ENCODE measurements at regions not wholly inside any gene's neighbourhood (a gene's known extent, or its start where the extent isn't known, plus 50 kb on each side); places are given as distances from the start of the nearest gene placed in this dataset.
"Not testable (repeated sequence)": the region's sequence is repeated elsewhere in the genome, so short reads cannot be mapped to it uniquely, and the experiment has no call there.

- Histone ChIP-seq H3K4me3 (ENCODE audit: low read depth, low read length) (no peak overlapping the region), H3K9me3 (ENCODE audit: control insufficient read depth, insufficient read depth, low read length) (no peaks in the 10 kb centered on the region), H3K4me1 (ENCODE audit: control insufficient read depth, insufficient read depth, low read length) (no peaks in the 10 kb centered on the region), H3K36me3 (ENCODE audit: control insufficient read depth, insufficient read depth, low read length) (no peaks in the 10 kb centered on the region), H3K27ac (ENCODE audit: low read depth, low read length) (no peak overlapping the region), H3K27me3 (ENCODE audit: control insufficient read depth, insufficient read depth, low read length) (no peaks in the 10 kb centered on the region)
- peak in 1 of 6 donors; percentile 79 for DNase-seq (ENCODE audit: low read depth in 4 of 6, low spot score in 6 of 6)
- WGBS (ENCODE audit: insufficient coverage) = no CpG with 5 or more reads among the region's 5 CpGs
These were observed 256.6 kb upstream of the IL12B start for GRCh38 chr5:159586921-159587320.

DNA sequence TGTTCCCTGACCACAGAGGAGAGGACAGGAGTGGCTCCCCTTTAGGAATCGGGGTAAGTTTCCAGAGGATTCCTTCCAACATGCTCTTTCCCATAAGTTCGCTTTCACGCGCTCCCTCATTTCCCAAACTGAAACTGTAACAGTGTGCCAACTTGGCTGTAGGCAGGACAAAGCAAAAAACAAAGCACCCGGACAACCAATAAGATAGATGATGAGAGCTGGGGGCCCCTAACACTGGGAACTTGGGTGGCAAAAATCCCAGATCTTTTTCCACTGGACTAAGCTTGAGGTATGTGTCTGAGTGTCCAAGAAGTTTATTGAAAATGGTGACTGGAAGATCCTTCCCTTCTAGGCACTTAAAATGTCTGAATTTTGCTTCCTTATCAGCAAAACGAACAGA lies 258.7 kb upstream of the IL12B start:
- Histone ChIP-seq H3K4me3 (ENCODE audit: low read depth, low read length) (no peak overlapping the region), H3K27ac (ENCODE audit: low read depth, low read length) (no peak overlapping the region), H3K4me1 (ENCODE audit: control insufficient read depth, insufficient read depth, low read length) (no peaks in the 10 kb centered on the region), H3K36me3 (ENCODE audit: control insufficient read depth, insufficient read depth, low read length) (no peaks in the 10 kb centered on the region), H3K27me3 (ENCODE audit: control insufficient read depth, insufficient read depth, low read length) (no peaks in the 10 kb centered on the region), H3K9me3 (ENCODE audit: control insufficient read depth, insufficient read depth, low read length) (no peaks in the 10 kb centered on the region)
- DNase-seq (ENCODE audit: low read depth in 4 of 6, low spot score in 6 of 6) = peak in 4 of 6 donors; percentile 20 to 61 (median 33)
- WGBS (ENCODE audit: insufficient coverage) = 58% methylated on average over 2 of the region's 6 CpGs

DNA sequence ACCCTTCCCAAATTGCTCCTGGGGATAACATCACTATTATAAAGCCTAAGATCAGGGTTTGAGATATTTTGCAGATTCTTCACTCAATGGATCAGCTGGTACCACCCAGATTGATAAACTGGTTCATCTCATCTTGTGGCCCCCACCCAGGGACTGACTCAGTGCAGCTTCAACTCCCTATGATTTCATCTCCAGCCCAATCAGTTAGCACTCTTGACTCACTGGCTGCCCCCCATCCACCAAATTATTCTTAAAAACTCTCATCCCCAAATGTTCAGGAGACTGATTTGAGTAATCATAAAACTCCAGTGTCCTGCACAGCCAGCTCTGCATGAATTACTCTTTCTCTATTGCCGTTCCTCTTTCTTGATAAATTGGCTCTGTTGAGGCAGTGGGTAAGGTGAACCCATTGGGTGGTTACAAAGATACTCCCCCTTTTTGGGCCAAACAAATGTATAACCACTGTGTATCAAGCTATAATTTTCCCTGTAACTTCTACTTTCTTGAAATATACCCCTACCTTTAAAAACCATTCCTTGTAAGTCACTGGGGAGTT lies 263.3 kb upstream of the IL12B start:
- DNase-seq (ENCODE audit: low read depth in 4 of 6, low spot score in 6 of 6) = no peak
- Histone ChIP-seq H3K27me3 (ENCODE audit: control insufficient read depth, insufficient read depth, low read length) (no peaks in the 10 kb centered on the region), H3K4me1 (ENCODE audit: control insufficient read depth, insufficient read depth, low read length) (no peaks in the 10 kb centered on the region), H3K36me3 (ENCODE audit: control insufficient read depth, insufficient read depth, low read length) (no peaks in the 10 kb centered on the region), H3K27ac (ENCODE audit: low read depth, low read length) (no peak overlapping the region), H3K9me3 (ENCODE audit: control insufficient read depth, insufficient read depth, low read length) (no peaks in the 10 kb centered on the region), H3K4me3 (ENCODE audit: low read depth, low read length) (no peak overlapping the region)
- no CpG with 5 or more reads among the region's 1 CpG for WGBS (ENCODE audit: insufficient coverage)

DNA sequence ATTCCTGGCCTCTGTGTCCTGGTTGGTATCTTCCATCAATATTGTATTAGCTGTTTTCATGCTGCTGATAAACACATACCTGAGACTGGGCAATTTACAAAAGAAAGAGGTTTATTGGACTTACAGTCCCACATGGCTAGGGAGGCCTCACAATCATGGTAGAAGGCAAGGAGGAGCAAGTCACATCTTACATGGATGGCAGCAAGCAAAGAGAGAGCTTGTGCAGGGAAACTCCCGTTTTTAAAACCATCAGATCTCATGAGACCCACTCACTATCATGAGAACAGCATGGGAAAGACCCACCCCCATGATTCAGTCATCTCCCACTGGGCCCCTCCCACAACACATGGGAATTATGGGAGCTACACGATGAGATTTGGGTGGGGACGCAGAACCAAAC lies 265.3 kb upstream of the IL12B start:
- H3K9me3 ChIP-seq (ENCODE audit: control insufficient read depth, insufficient read depth, low read length); H3K27ac ChIP-seq (ENCODE audit: low read depth, low read length); H3K36me3 ChIP-seq (ENCODE audit: control insufficient read depth, insufficient read depth, low read length); DNase-seq (ENCODE audit: low read depth in 4 of 6, low spot score in 6 of 6); H3K27me3 ChIP-seq (ENCODE audit: control insufficient read depth, insufficient read depth, low read length); H3K4me3 ChIP-seq (ENCODE audit: low read depth, low read length); H3K4me1 ChIP-seq (ENCODE audit: control insufficient read depth, insufficient read depth, low read length): not testable (repeated sequence)
- 100% methylated on average over 1 of the region's 3 CpGs for WGBS (ENCODE audit: insufficient coverage)

GRCh38 chr5:159601216-159601615 lies 270.9 kb upstream of the IL12B start:
- no CpG with 5 or more reads among the region's 1 CpG for WGBS (ENCODE audit: insufficient coverage)
- no peak overlapping the region for H3K4me3 ChIP-seq (ENCODE audit: low read depth, low read length)
- no peak overlapping the region for H3K27ac ChIP-seq (ENCODE audit: low read depth, low read length)
- no peaks in the 10 kb centered on the region for H3K4me1 ChIP-seq (ENCODE audit: control insufficient read depth, insufficient read depth, low read length)
- no peaks in the 10 kb centered on the region for H3K36me3 ChIP-seq (ENCODE audit: control insufficient read depth, insufficient read depth, low read length)
- no peak for DNase-seq (ENCODE audit: low read depth in 4 of 6, low spot score in 6 of 6)
- no peaks in the 10 kb centered on the region for H3K9me3 ChIP-seq (ENCODE audit: control insufficient read depth, insufficient read depth, low read length)
- no peaks in the 10 kb centered on the region for H3K27me3 ChIP-seq (ENCODE audit: control insufficient read depth, insufficient read depth, low read length)

GRCh38 chr5:159602434-159602833 lies 272.1 kb upstream of the IL12B start:
- H3K36me3 ChIP-seq (ENCODE audit: control insufficient read depth, insufficient read depth, low read length) = no peaks in the 10 kb centered on the region
- 100% methylated on average over 2 of the region's 2 CpGs for WGBS (ENCODE audit: insufficient coverage)
- no peaks in the 10 kb centered on the region for H3K9me3 ChIP-seq (ENCODE audit: control insufficient read depth, insufficient read depth, low read length)
- no peaks in the 10 kb centered on the region for H3K4me1 ChIP-seq (ENCODE audit: control insufficient read depth, insufficient read depth, low read length)
- H3K27me3 ChIP-seq (ENCODE audit: control insufficient read depth, insufficient read depth, low read length) = no peaks in the 10 kb centered on the region
- no peak overlapping the region for H3K4me3 ChIP-seq (ENCODE audit: low read depth, low read length)
- DNase-seq (ENCODE audit: low read depth in 4 of 6, low spot score in 6 of 6) = no peak
- H3K27ac ChIP-seq (ENCODE audit: low read depth, low read length) = no peak overlapping the region

DNA sequence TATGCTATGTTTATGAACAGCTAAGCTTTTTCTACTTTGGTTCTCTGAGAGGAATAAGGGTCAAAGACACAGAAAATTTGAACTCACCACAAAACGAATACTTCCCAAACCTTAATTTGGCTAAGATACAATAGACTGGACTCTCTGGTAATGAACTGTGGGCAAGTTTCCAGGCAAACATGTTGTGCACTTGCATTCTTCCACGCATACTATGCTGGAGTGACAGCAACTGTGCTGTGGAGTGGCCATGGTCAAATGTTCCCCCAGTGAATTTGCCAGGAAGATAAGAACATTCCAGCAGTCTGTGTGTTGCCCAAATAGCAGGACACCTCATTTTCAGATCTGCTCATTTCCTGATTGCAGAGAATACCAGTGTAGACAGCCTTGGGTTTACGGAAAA lies 275.3 kb upstream of the IL12B start:
- WGBS (ENCODE audit: insufficient coverage) = 65% methylated on average over 2 of the region's 3 CpGs
- no peak for DNase-seq (ENCODE audit: low read depth in 4 of 6, low spot score in 6 of 6)
- Histone ChIP-seq H3K27me3 (ENCODE audit: control insufficient read depth, insufficient read depth, low read length) (no peaks in the 10 kb centered on the region), H3K27ac (ENCODE audit: low read depth, low read length) (no peak overlapping the region), H3K4me1 (ENCODE audit: control insufficient read depth, insufficient read depth, low read length) (no peaks in the 10 kb centered on the region), H3K36me3 (ENCODE audit: control insufficient read depth, insufficient read depth, low read length) (no peaks in the 10 kb centered on the region), H3K4me3 (ENCODE audit: low read depth, low read length) (no peak overlapping the region), H3K9me3 (ENCODE audit: control insufficient read depth, insufficient read depth, low read length) (no peaks in the 10 kb centered on the region)

- H3K27me3 ChIP-seq (ENCODE audit: control insufficient read depth, insufficient read depth, low read length) = no peaks in the 10 kb centered on the region
- no peaks in the 10 kb centered on the region for H3K9me3 ChIP-seq (ENCODE audit: control insufficient read depth, insufficient read depth, low read length)
- DNase-seq (ENCODE audit: low read depth in 4 of 6, low spot score in 6 of 6) = no peak
- H3K4me1 ChIP-seq (ENCODE audit: control insufficient read depth, insufficient read depth, low read length) = no peaks in the 10 kb centered on the region
- no peak overlapping the region for H3K4me3 ChIP-seq (ENCODE audit: low read depth, low read length)
- H3K27ac ChIP-seq (ENCODE audit: low read depth, low read length) = no peak overlapping the region
- no peaks in the 10 kb centered on the region for H3K36me3 ChIP-seq (ENCODE audit: control insufficient read depth, insufficient read depth, low read length)
- WGBS (ENCODE audit: insufficient coverage) = no CpG with 5 or more reads among the region's 4 CpGs
These were observed 279.1 kb upstream of the IL12B start for GRCh38 chr5:159609359-159609758.

- Histone ChIP-seq H3K4me1 (ENCODE audit: control insufficient read depth, insufficient read depth, low read length) (no peaks in the 10 kb centered on the region), H3K36me3 (ENCODE audit: control insufficient read depth, insufficient read depth, low read length) (no peaks in the 10 kb centered on the region), H3K4me3 (ENCODE audit: low read depth, low read length) (no peak overlapping the region), H3K9me3 (ENCODE audit: control insufficient read depth, insufficient read depth, low read length) (no peaks in the 10 kb centered on the region), H3K27ac (ENCODE audit: low read depth, low read length) (no peak overlapping the region), H3K27me3 (ENCODE audit: control insufficient read depth, insufficient read depth, low read length) (no peaks in the 10 kb centered on the region)
- DNase-seq (ENCODE audit: low read depth in 4 of 6, low spot score in 6 of 6) = no peak
- 100% methylated on average over 2 of the region's 2 CpGs for WGBS (ENCODE audit: insufficient coverage)
These were observed 280.8 kb upstream of the IL12B start for GRCh38 chr5:159610966-159611579.

GRCh38 chr5:159616952-159617351 lies 286.7 kb upstream of the IL12B start:
- Histone ChIP-seq H3K9me3 (ENCODE audit: control insufficient read depth, insufficient read depth, low read length) (no peaks in the 10 kb centered on the region), H3K27ac (ENCODE audit: low read depth, low read length) (no peak overlapping the region), H3K36me3 (ENCODE audit: control insufficient read depth, insufficient read depth, low read length) (no peaks in the 10 kb centered on the region), H3K27me3 (ENCODE audit: control insufficient read depth, insufficient read depth, low read length) (no peaks in the 10 kb centered on the region), H3K4me3 (ENCODE audit: low read depth, low read length) (no peak overlapping the region), H3K4me1 (ENCODE audit: control insufficient read depth, insufficient read depth, low read length) (no peaks in the 10 kb centered on the region)
- WGBS (ENCODE audit: insufficient coverage) = no CpG with 5 or more reads among the region's 2 CpGs
- no peak for DNase-seq (ENCODE audit: low read depth in 4 of 6, low spot score in 6 of 6)
